Stimulated activated CD8-positive, alpha-beta memory T cell treated with anti-CD3 and anti-CD28 coated beads, Interleukin-15, amount 100 ng/mL, for 24 hours (primary cell): ENCODE measurements at regions not wholly inside any gene's neighbourhood (a gene's known extent, or its start where the extent isn't known, plus 50 kb on each side); places are given as distances from the start of the nearest gene placed in this dataset.

Source experiments
- DNase-seq: peaks from one replicate; pipeline ENCODE4 v3.0.0-alpha.2; 2020; ENCODE audit warnings: low read depth

DNA sequence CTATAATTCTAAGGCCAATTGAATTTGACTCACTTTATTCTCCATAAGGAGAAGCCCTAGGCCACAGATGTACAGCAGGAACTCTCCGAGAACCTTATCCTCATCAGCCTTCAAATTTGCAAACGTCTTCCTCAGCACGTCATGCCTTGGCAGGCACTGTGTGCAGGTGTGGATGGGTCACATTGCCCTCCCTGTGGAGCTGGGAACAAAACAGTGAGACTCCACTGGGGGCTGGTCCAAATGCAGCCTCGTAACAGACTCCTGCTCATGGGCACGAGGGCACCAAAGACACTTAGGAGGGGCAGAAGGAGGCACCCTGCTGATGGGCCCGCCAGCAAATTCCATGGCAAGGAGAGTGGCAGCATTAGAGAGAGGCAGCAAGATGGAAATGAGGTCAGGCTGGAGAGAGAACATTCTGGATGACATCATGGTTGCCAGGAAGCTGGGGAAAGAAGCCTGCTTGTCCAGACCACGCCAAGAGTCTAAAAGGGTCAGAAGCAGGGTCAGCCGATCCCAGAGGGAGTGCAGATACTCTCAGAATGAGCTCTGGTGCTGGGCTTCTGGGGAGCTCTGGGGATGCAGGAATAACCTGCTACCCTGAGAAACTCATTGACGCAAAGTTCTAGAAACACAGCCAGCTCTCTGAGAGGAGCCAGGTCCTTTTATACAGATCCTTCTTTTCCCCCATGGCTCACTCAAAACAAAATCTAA is 242.2 kb downstream of the B3GLCT start:
- no peak for DNase-seq

DNA sequence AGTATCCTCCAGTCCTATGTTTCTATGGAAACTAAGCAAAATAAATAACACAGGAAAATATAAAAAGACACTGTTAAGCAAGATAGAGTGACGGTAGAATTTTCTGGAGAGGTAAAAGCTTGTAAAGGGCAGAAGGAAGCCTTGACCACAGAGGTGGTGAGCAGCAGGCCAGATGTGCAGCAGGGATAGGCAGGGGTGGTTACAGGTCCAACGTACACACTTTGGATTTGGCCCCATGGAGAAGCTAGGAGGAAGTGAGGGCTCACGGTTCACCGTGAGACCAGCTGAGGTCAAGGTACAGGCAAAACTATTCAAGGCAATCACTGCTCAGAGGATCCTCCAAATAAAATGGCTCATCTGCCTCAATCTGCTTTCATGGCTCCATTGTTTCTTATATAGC is 242.8 kb downstream of the B3GLCT start:
- no peak for DNase-seq

DNA sequence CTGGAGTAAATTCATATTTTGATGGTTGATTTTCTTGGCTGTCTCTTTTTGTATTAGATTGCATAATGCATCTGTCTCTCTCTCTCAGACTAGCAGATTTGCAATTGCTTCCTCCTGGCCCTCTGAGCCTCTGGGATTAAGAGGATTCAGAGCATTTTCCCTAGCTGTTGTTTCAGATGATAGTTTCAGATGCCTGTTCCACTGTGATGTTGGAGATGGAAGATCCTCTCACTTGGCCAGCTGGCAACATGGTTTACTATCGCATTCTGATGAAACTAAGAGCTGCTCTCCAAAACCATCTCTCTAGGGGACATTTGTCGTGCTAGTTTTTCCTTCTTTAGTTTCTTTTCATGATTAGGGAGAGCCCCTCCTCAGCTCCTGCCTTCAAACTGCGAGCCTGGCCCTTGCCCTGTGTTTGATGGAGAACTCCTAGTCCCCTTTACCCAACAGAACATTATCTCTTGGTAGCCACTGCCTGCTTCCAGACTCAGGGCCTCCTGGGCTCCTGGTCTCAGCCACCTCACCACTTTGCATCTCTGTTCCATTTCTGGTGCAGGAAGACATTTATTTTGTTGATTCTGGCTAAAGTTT is 244.6 kb downstream of the B3GLCT start:
- no peak for DNase-seq

DNA sequence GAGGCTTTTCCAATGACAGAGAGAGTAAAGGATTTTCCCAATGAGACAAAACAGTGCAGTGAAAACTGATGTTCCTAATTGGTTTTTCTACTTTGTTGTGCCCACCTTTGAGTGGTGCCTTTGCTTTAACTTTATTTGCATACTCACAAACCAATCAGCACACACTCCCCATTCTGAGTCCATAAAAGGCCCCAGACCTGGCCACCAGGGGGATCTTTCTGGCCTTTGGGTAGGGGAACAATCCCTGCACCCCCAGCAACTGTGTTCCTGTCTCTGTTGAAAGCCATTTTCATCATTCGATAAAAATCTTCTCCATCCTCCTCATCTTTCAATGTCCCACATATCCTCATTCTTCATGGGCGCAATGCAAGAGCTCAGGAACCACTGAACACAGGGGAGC is 252.8 kb downstream of the B3GLCT start:
- DNase-seq: no peak

DNA sequence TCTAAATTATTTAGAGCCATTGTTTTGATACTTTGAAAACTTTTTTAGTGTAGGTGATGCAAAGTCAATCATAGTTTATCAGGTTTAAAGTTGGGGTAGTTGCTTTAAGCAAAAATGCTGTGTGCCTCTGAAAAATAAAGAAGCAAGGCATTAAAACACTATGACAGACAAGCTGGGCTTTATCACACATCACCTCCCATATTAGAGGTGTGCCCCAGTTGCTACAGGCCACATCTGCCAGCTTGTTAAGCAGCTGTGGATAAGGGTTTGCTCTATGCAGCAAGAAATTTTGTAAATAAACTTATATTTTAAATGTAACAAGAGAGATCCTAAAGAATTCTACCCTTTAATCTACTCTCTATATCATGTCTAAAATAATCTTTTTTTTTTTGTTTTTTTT is 255.8 kb downstream of the B3GLCT start:
- no peak for DNase-seq

DNA sequence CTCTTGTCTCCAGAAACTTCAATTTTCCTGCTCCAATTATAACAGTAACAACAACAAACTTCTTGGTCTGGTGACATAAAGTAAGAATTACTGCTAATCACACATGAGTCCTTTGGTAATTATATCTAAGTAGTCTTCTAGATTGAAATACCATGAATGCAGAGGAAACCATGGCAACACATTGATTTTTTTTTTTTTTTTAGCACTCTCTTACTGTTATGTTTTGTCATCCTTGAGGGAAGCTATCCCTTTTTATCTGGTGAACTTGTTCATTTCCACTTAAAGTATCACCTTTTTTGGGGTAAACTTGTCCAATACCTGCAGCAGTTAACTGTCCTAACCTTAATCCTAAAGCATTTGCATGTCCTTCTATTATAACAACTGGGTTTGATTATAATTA is 256.3 kb downstream of the B3GLCT start:
- no peak for DNase-seq

DNA sequence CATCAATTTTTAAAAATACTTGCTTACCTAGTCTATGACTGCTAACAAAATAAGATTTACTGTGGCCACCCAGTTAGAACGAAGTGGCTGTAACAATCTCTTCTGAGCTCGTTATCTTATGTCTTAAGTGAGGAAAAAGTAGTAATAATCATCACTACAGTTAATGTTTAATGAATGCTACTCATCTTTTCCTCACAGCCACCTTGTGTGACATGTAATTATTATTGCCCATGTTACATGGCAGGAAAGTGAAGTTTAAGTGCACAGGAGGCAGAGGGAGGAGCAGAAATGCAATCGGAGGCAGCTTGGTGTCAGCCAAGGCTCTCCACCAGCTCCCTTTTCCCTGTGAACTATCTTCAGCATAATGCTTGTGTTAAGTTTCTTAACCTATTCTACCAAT is 260.3 kb downstream of the B3GLCT start:
- DNase-seq: no peak

DNA sequence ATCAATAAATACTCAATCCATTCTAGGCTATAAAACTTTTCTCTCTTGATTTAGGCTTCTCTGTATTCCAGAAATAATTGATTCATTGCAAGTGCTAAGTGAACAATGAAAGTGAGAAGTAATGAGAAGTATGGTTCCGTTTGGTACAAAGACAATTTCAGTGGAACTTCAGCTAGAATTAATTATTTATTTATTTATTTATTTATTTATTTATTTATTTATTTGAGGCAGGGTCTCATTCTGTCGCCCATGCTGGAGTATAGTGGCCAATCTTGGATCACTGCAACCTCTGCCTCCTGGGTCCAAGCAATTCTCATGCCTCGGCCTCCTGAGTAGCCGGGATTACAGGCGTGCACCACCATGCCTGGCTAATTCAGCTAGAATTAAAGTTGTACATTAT is 262.1 kb downstream of the B3GLCT start:
- DNase-seq: no peak

DNA sequence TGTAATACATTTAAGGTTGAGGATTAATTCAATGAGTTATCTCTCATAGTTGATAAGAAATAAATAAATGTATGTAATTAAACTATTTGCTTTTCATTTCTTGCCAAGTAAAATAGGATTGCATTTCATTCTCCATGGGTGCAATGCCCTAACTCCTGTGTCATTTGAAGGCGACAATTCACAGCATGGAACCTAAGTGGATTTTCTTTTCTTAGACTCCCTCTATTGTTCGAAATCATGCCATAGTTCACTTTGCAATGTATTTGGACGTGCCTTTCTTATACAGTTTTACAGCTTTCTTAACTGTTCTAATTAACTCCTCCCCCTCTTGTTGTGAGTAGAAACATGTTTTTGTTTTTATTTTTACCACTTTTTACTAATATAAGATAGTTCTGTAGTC is 263.0 kb downstream of the B3GLCT start:
- DNase-seq: no peak

DNA sequence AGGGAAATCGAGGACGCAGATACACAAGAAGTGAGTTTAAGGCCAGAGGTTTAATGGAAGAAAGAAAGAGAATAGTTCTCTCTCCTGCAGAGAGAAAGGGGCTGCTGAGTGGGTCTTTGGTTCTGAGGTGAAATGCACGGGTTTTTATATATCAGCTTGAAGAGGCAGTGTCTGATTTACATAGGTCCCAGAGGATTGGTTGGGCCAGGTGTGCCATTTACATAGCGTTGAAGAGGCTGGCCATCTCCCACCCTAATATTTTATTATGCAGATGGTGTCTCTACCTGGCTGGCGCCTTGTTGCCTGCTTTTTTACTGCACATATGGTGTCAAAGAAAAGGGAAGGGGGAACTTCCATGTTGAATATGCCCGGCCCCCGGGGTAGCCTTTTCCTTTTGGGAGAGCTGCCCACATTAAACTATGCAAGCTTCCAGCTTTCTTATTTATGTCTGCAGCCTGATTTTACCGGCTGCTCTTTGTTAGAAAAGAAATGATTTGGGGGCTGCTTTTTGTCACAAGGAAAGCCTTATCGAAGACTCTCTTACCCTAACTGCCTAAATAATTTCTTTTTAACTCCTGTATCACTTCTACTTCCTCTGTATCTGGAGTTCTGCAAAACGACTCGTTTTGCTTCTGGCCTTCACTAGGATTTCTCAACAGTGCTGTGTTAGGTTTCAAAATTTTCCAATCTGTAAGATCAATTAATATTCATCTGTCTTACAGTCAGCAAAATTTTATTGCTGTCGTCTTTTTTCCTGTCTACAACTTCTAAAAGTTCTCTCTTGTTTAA is 268.5 kb downstream of the B3GLCT start:
- DNase-seq: no peak

DNA sequence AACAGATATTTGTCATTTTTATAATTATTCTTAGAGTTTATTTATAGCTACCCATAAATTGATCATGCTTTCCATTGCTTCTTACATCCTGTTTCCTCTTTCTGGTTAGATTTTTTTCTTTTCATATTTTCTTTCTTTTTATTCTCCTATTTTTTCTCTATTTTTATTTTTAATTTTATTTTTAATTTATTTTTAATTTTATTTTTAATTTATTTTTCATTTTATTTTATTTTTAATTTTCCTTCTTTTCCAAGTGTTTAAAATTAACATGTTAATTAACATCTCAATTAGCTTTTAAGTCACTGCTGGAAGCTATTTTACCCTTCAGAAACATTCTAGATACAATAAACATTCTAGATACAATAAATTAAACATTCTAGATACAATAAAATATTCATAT is 269.6 kb downstream of the B3GLCT start:
- DNase-seq: no peak

DNA sequence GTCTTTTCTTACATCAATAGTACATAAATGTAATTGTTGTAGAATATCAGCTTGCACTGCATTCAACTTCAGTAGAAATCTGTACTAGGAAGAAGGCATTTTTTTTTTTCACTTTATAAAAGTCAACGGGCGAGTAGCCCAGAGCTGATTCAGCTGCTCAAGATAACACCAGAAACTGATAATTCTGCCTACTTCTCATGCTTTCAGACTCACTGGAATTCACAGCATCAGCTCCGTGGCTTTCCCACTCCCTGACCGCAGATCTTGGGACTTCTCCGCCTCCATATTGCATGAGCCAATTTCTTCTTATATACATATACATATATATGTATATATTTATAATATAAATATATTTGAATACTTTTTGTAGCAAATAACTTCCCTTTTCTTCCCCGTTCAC is 263.1 kb upstream of the RXFP2 start:
- DNase-seq: no peak

DNA sequence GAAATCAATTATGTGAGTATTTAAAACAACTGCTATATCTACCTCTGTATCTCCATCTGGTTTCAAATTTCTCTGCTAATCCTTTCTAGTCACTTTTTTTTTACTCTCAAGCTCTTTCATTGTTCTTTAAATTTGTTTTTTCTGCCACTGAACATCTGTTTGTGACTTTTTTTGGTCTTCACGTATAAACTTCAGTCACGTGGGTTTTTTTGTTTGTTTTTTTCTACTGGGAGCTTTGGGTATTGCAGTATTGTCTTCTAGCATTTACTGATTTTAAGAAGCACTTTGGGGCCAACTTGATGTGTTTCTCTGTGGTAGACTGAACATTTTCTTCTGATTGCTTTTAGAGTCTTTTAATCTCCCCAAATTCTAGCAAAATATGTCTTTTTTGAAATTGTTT is 262.6 kb upstream of the RXFP2 start:
- DNase-seq: no peak

DNA sequence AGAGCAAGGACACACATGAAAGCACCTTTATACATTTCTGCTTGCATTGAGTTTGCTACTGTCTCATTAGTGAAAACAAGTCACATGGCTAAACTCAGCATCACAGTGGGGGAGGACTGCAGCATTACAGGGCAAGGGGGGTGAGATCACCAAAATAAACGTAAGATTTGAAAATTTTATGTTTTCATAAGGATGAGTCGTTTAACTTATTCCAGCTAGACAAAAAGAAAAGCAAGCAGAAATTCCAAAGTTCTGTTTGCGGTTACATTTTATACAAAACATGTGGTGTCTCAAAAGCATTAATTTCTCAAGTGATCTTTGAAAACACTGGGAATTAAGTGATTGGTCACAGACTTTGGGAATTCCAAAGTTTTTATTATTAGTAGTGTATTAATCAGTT is 261.4 kb upstream of the RXFP2 start:
- no peak for DNase-seq

DNA sequence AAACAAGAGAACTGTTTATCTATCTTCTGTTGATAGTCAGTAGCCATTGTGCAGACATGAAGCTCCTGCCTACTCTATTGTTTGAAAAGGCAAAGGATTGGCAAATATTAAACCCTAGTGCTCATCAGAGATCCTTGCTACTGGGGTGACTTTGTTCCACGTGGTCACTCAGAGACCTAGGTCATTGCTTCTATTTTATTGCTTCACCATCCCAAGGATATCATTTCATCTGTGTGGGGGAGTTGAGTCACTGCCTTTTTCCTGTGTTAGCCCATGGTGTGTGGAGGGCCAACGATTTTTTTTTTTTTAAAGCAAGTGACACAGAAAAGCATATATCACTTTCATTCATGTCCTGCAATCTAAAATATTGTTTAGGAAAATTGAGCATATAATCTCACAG is 254.1 kb upstream of the RXFP2 start:
- no peak for DNase-seq

DNA sequence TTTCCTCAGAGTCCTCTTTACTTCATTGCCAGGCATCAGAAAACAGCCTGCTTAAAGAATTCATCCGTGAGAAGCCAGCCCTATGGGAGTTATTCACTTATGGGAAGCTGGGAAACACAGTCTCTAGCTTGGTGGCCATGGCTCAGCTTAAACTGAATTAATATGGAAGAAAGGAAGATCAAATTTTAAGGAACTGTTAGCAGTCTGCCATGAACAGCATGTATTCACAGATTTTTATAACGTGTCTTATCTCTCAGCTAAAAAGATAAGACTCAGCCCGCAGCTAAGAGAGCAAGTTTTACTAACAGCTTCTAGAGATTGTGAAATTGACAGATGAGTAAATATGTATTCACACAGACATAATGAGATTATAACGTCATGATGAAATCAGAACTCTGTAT is 253.7 kb upstream of the RXFP2 start:
- no peak for DNase-seq

DNA sequence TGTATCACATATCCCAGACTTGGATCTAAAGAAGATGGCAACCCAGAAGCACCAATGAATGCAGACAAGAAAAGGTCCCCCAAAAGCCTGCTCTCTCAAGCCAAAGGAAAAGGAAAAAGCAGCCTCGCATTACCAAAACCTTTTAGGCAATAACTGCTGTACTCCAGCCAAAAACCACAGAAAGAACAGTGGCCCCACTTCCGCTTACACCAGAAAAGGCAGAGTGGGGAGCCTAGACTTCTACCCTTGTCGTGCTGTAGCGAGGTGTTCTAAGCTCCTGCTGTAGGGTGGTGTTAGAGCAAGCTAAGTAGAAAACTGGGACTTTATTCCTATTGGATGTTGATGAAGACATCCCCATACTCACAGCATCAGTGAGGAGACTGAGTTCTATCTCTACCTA is 244.0 kb upstream of the RXFP2 start:
- DNase-seq: no peak

DNA sequence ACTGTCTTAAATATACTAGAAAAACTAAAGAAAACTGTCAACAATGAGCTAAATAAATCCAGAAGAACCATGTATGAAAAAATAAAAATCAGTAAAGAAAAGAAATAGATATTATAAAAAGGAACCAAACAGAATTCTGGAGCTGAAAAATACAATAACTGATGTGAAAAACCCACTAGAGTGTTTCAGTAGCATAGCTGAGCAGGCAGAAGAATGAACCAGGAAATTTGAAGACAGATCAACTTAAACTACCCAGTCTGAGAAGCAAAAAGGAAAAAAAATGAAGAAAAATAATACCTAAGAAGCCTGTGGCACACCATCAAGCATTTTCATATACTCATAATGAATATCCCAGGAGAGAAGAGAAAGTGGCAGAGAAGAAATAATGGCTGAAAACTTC is 240.1 kb upstream of the RXFP2 start:
- no peak for DNase-seq

DNA sequence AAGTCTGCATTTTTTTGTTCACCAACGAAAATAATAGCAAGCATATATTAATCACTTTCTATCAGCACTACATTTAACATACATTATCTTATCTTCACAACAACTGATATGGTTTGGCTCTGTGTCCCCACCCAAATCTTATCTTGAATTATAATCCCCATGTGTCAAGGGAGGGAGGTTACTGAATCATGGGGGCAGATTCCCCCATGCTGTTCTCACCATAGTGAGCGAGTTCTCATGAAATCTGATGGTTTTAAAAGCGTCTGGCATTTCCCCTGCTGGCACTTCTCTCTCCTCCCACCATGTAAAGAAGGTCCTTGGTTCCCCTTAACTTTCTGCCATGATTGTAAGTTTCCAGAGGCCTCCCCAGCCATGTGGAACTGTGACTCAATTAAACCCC is 235.7 kb upstream of the RXFP2 start:
- no peak for DNase-seq

DNA sequence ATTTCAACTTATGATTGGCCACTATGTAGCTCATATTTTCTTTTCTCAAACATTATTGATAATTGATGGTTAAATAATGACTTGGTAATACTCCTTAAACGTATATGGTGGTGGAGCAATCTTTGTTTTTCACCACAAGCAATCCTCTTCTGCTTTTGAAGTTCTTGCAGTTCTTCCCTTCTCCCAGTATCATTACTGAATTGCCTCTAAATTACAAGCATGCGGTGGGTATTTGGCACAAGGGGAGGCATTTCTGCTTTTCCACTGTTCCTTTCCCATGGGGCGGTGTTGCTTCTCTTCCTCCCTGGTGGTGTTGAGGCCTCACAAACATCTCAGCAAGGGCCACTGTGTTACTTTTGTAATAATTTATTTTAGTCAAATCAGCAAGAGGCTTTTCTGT is 234.4 kb upstream of the RXFP2 start:
- DNase-seq: no peak

DNA sequence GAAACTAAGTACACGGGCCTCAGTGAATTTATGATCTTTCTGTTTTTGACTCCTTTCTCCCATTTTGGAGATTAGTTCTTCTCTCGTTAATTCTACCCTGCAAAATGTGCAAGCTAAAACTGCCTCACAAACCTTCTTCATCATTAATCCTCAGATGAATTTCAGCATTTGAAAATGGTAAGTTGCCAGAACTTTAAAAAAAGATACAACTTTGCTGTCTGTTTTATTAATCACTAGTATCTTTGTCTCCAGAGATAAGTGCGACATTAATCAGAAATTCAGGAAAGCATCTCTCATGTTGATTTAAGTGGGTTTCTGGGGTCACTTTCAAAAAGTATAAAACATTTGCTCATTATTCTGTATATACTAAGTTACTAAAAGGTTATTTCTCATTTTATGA is 227.0 kb upstream of the RXFP2 start:
- DNase-seq: no peak

DNA sequence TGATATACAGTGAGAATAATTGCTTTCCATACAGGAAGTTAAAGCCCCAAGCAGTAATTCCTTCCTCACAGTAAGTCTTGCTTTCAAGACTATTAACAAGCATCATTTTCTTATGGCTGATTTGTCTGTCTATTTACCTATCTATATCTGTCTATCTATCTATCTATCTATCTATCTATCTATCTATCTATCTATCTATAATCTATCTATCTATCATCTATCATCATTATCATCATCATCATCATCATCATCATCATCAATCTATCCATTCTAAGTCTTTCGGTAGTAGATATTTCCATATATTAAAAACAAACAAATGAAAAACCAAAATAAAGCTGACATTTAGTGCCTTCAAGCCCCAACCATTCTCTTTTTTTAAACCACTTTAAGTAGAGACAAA is 224.4 kb upstream of the RXFP2 start:
- no peak for DNase-seq

DNA sequence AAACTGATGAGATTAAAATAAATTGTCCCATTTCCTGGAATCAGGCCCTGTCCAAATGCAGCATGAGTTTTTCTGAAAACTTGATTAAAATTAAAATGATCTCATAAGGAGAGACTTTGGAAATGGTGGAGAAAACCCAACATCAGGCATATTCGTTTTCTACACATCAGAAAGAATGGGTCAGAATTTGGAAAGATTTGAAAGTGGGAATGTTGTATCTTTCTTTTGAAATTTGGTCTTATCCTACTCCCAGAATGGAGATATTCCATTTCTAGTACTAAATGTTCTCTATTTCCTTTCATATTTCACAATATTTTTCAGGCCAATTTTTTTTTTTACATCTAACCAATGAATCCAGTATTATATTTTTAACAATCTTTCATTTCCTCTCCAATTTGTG is 223.9 kb upstream of the RXFP2 start:
- no peak for DNase-seq

DNA sequence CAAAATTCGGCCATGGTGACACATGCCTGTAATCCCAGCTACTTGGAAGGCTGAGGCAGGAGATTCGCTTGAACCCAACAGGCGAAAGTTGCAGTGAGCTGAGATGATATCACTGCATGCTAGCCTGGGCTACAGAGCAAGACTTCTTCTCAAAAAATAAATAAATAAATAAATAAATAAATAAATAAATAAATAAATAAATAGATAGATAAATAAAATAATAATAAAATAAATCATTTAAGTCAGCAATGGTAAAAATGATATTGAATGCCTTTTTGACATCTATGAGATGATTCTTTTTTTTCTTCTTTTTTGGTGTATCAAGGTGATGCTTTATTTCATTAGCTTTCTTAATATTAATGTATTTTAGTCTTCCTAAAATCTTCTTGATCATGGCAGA is 221.7 kb upstream of the RXFP2 start:
- DNase-seq: no peak
